HG03025 (cell line): ENCODE measurements at regions not wholly inside any gene's neighbourhood (a gene's known extent, or its start where the extent isn't known, plus 50 kb on each side); places are given as distances from the start of the nearest gene placed in this dataset.
"Not testable (repeated sequence)": the region's sequence is repeated elsewhere in the genome, so short reads cannot be mapped to it uniquely, and the experiment has no call there.

Source experiments
- ATAC-seq: cut with Tn5 transposase; IDR thresholded peaks from one replicate; pipeline ENCODE4 v1.9.1; 2021; ENCODE audit warnings: mild to moderate bottlenecking, moderate library complexity; ENCODE audit not compliant: unreplicated experiment, low FRiP score

- ATAC-seq = no peak
Observed at GRCh38 chr3:94472511-94472910, 409.6 kb downstream of the NSUN3 start.

GRCh38 chr3:94481226-94481898, 418.5 kb downstream of the NSUN3 start:
- ATAC-seq = no peak

GRCh38 chr3:94482686-94483085, 419.8 kb downstream of the NSUN3 start:
- ATAC-seq = no peak

- ATAC-seq = no peak
Observed at GRCh38 chr3:94483403-94483802, 420.5 kb downstream of the NSUN3 start.

GRCh38 chr3:94494992-94495391, 432.1 kb downstream of the NSUN3 start:
- ATAC-seq = no peak

DNA sequence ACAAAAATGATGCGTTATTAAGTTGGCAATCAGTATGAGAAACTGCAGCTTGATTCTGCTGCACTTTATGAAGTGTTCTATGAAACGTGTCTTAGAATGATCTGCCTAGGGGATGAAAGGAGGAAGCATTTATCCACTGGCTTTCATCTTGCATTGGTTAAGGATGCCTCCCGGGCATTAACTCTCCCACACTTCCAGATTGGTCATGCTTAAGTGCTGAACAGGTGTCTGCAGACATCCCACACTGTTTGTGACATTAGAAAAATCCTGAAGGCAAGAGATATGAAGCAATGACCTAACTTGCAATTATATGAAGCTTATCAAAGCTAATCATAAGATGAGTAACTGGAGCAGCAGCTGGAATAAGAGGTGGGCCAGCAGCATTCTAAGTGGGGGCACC, 437.3 kb downstream of the NSUN3 start:
- no peak for ATAC-seq

DNA sequence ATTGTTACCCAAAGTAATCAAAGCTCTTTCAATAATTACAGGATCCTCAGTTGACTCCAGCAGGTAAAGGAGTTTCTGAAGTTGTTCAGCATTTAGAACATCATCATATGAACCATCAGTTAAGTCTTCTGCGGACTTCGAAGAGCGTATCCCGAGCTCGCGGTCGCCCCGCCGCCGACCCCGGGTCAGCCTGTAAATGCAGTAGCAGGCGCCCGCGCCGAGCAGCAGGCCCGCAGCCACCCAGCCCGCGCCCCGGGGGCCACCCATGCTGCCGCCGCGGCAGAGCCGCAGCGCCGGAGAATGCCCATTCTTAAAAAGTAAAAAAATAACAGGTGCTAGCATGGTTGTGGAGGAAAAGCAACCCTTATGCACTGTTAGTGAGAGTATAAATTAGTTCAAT, 444.5 kb downstream of the NSUN3 start:
- ATAC-seq = not testable (repeated sequence)

- ATAC-seq = no peak
Observed at GRCh38 chr3:94512876-94513275, 450.0 kb downstream of the NSUN3 start.

- peak; percentile 60 for ATAC-seq
Observed at GRCh38 chr3:94513600-94513999, 450.7 kb downstream of the NSUN3 start.

DNA sequence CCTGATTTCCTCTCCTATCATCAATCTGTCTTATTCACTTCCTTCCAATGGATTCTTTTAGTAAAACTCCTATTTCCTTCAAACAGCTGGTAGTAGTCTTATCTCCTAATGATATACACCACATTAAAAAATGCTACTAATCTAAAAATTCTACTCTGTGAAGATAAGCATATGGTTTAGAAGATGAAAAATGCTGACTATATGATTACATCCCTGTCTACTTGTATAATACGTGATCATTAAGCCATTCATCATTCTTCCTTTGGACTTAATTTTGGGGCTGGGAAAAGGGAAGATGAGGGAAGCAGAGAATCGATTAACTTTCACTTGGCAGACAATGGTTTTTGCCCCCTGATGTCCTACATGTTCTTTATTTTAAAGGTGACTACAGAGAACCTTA, 453.1 kb downstream of the NSUN3 start:
- ATAC-seq = no peak

- no peak for ATAC-seq
Observed at GRCh38 chr3:94520364-94520763, 457.5 kb downstream of the NSUN3 start.

DNA sequence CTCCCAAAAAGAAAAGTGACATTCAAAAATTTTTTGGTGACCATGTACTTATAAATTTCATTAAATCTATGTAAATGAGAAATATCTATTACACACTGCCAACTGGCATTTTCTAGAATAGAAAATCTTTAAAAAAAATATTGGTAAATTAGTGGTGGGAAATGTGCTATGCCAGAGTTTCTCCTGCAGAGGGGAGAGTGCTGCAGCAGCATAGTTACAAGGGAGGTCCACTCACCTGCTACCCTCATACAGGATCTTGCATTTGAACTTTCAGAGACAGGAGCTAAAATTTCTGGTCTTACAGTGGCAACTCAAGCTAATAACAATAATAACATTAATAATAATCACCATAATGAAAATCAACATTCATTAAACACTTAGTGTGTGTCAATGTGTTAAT, 459.6 kb downstream of the NSUN3 start:
- ATAC-seq = no peak

DNA sequence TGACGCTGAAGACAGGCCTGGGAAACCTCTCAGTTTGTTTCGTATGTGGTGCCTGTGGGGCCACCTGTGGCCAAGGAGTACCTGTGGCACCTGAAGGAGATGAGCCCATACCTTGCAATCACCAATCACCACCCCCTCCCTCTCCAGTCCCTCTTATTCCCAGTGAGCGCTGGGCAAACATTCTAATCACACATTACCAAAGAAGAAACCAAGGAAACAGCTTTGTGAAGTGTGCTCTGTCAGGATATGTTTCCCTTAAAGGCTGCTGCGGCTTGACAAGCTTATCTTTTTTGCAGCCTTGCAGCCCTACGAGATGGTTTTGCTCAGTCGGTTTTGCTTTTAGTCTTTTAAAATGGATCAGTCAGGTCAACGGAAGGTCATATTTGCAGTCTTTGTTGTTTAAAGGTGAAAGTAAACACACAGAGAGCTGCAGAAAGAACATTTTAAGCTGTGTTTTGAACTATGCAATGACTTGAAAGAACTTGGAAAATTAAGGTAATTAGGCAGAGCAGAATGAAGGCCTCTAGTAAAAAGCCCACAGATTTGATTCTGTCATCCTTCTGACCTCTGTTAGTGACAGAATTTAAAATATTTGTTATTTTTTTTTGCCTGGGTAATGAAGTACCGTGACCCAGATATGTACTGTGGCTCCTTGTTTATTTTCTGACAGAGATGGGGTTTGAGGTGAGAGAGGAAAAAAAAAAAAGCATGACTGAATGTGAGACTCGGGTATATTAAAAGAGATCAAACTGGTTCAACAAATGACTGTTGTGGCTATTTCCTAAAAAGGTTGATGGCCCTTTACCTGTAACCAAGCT, 461.4 kb downstream of the NSUN3 start:
- ATAC-seq = no peak

GRCh38 chr3:94525043-94525442, 462.2 kb downstream of the NSUN3 start:
- no peak for ATAC-seq

- no peak for ATAC-seq
Observed at GRCh38 chr3:94529816-94530215, 467.0 kb downstream of the NSUN3 start.

DNA sequence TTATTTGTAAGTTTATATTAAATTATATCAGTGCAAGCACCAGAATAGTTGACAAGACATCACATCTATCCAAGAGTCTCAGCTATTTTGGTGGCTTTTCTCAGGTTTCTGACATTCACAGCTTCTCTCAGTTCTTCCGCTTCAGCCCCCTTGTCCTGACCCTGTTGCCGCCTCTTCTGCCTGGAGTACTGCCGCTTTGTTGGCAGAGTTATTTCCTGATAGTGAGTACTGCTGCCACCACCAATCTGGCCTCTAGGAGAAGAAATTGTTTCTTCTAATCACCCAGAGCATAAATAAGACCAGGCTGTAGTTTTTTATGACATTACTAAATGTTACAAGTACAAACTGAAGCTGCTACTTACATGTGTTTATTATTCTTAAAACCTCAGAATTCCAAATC, 470.1 kb downstream of the NSUN3 start:
- no peak for ATAC-seq

GRCh38 chr3:94539937-94540336, 477.1 kb downstream of the NSUN3 start:
- ATAC-seq = no peak

DNA sequence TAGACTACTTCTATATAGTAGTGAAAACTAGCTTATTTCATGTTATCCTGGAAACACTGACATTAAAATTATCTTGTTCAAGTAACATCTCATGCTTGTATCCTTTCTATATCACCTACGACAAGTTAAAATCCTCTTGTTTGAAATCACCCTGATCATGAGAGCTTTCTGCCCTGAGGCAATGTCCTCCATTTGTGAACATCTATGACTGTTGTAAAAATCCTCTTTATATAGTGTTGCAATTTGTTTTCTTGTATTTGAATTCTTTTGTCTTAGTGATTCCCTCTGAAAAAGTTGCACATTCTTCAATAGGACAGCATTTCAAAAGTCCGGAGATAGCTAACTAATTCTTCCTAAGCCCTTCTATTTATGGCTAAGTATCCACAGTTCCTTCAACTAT, 480.3 kb downstream of the NSUN3 start:
- ATAC-seq = no peak

GRCh38 chr3:94544131-94544789, 481.4 kb downstream of the NSUN3 start:
- ATAC-seq = no peak

DNA sequence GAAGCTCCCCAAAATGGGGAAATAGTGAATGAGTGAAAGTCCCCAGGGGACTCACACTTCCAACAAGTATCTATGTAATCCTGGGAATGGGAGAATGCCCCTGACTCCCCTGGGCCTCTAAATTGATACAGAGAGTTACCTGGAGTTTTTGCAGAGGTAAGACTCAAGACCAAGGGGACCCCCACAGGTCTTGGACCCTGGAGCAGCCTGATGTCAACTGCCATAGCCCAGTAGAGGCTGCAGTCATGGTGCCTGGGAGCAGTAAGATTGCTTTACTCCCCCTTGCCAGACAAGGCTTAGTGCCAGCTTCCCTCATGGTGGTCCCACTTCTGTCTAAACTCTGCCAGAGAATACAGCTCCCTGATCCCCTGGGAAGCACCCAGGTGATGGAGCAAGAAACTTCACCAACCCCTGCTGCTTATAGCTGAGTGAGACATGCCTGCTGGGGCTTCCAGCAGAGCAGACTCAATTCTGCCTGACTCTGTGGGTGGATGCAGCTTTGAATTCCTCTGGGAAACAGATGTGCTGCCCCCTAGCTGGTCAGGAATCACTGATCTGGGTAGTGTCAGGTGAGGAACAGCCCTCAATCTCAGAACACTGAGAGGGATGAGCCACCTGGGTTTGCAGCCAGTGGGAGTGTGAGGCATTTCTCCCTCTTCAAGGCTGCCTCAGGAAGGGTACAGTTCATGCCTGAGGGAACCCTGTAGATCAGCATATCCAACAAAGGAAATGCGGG, 485.9 kb downstream of the NSUN3 start:
- no peak for ATAC-seq

GRCh38 chr3:94561094-94561493, 498.2 kb downstream of the NSUN3 start:
- ATAC-seq = no peak
